ENCODE measurements at regions not wholly inside any gene's neighbourhood (a gene's known extent, or its start where the extent isn't known, plus 50 kb on each side); places are given as distances from the start of the nearest gene placed in this dataset.

DNA sequence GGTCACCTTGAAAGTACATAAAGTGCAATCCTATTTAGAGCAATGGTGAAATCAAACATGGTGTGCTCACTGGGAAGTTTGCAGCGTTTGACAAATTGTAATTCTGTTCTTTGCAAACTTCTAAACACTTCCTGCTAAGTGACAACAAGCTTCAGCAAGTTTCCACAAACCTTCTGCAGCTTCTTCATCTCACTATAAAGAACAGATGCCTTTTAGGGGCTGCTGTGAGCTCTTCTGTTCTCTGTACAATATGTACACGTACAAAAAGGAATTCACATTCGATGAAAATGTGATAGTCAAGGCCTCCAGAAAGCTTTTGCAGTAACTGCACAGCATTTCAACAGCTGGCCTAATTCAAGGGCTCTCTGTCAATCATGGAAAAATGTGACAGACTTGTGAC lies 543.1 kb downstream of the CETN3 start:
- H3K4me3 ChIP-seq: no peak overlapping the region
- no peaks in the 10 kb centered on the region for H3K4me1 ChIP-seq
- WGBS, 2 donors (ENCODE audit: low coverage in 1 of 2): 56 to 79% methylated on average over 3 of the region's 3 CpGs
- TF ChIP-seq POLR2A (IDR thresholded peaks at IDR 0.05) (no peak), POLR2AphosphoS5 (IDR thresholded peaks at IDR 0.05) (no peak), EP300 (IDR thresholded peaks at IDR 0.05) (no peak)
- TF ChIP-seq, protein P1, sequence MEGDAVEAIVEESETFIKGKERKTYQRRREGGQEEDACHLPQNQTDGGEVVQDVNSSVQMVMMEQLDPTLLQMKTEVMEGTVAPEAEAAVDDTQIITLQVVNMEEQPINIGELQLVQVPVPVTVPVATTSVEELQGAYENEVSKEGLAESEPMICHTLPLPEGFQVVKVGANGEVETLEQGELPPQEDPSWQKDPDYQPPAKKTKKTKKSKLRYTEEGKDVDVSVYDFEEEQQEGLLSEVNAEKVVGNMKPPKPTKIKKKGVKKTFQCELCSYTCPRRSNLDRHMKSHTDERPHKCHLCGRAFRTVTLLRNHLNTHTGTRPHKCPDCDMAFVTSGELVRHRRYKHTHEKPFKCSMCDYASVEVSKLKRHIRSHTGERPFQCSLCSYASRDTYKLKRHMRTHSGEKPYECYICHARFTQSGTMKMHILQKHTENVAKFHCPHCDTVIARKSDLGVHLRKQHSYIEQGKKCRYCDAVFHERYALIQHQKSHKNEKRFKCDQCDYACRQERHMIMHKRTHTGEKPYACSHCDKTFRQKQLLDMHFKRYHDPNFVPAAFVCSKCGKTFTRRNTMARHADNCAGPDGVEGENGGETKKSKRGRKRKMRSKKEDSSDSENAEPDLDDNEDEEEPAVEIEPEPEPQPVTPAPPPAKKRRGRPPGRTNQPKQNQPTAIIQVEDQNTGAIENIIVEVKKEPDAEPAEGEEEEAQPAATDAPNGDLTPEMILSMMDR (IDR thresholded peaks at IDR 0.05): no peak
- no peaks in the 10 kb centered on the region for H3K36me3 ChIP-seq
- ATAC-seq: no peak
- no peaks in the 10 kb centered on the region for H3K9me3 ChIP-seq
- no peaks in the 10 kb centered on the region for H3K27me3 ChIP-seq
- H3K27ac ChIP-seq: no peak overlapping the region

DNA sequence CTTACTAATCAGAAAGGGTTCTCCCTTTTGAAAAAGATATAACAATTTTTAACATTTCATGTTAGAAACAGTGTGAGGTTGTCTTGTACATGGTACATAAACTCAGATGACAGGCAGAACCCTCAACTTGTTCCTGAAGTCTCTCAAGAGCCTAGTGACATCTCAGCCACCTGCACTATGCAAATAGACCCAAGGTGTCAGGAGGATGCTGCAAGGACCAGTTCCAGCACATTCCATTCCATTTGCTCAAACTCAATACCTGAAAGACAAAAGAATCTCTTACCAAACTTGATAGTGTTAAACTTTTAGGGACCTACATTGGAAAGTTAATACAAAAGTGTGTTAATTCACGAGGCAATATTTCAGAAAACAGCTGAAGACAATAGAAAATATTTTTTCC lies 544.6 kb downstream of the CETN3 start:
- Histone ChIP-seq H3K27ac (no peak overlapping the region), H3K4me1 (no peaks in the 10 kb centered on the region), H3K36me3 (no peaks in the 10 kb centered on the region), H3K4me3 (no peak overlapping the region), H3K27me3 (no peaks in the 10 kb centered on the region), H3K9me3 (no peaks in the 10 kb centered on the region)
- TF ChIP-seq POLR2AphosphoS5 (IDR thresholded peaks at IDR 0.05) (no peak), POLR2A (IDR thresholded peaks at IDR 0.05) (no peak), EP300 (IDR thresholded peaks at IDR 0.05) (no peak)
- TF ChIP-seq, protein P1 (IDR thresholded peaks at IDR 0.05): no peak
- WGBS, 2 donors (ENCODE audit: low coverage in 1 of 2): 75 to 90% methylated on average over 1 of the region's 1 CpG
- ATAC-seq: no peak

DNA sequence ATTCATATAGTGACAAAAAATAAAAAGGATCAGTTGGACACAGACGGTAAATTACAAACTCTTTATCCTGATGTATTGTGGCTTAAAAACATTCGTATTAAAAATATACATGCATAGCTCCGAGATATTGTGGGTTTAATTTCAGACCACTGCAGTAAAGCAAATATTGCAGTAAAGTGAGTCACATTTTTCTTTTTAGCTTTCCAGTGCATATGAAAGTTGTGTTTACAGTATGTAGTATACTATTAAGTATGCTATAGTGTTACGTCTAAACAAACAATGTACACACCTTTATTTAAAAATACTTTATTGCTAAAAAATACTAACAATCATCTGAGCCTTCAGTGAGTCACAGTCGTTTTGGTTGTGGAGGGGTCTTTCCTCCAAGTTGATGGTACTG lies 551.8 kb downstream of the CETN3 start:
- TF ChIP-seq, protein P1 (IDR thresholded peaks at IDR 0.05): no peak
- TF ChIP-seq POLR2A (IDR thresholded peaks at IDR 0.05) (no peak), POLR2AphosphoS5 (IDR thresholded peaks at IDR 0.05) (no peak), EP300 (IDR thresholded peaks at IDR 0.05) (no peak)

DNA sequence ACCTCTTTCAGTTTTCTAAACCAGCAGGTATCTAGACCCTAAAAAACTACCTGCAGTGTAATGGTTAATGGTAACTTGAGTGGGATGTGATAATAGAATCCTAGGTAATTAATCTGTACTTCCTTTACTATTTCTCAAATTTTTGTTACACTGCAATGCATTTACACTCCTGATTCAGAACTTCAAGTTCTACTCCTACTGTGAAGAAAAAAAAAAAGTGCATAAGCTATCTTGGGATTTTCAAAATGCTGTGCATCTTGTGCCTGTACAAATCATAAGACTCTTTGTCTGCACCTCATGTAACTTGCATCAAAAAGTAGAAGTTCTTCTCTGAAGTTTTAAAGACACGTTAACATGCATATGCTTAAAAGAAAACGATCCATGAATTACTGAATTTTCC lies 554.1 kb downstream of the CETN3 start:
- WGBS, 2 donors (ENCODE audit: low coverage in 1 of 2): 92 to 94% methylated on average over 2 of the region's 2 CpGs
- no peaks in the 10 kb centered on the region for H3K9me3 ChIP-seq
- no peaks in the 10 kb centered on the region for H3K36me3 ChIP-seq

More for the DNA sequence above, 551.8 kb downstream of the CETN3 start:
- Histone ChIP-seq H3K27me3 (no peaks in the 10 kb centered on the region), H3K36me3 (no peaks in the 10 kb centered on the region), H3K9me3 (no peaks in the 10 kb centered on the region), H3K4me3 (no peak overlapping the region), H3K4me1 (no peaks in the 10 kb centered on the region), H3K27ac (no peak overlapping the region)
- 81 to 94% methylated on average over 5 of the region's 5 CpGs for WGBS, 2 donors (ENCODE audit: low coverage in 1 of 2)
- no peak for ATAC-seq

DNA sequence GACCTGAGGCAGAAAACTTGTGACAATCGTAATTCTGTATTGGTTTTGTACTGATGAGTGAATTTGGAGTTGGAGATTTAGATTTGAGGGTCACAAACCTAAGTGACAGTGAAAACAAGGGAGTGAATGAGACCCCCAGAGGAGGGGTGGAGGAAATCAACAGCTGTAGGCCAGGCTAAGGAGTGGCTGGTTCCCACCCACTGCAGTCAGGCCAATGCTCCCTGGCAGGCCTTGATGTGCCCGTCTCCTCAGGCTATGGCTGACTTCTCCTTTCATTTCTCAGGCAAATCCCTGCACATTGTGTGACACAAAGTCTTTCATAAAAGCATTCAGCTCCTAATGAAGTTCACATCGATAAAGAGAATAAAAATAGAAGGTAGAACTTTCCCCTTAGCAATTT lies 557.6 kb downstream of the CETN3 start:
- H3K27ac ChIP-seq: no peak overlapping the region
- ATAC-seq: no peak

More for the DNA sequence above, 554.1 kb downstream of the CETN3 start:
- ATAC-seq: no peak
- TF ChIP-seq POLR2A (IDR thresholded peaks at IDR 0.05) (no peak), EP300 (IDR thresholded peaks at IDR 0.05) (no peak), POLR2AphosphoS5 (IDR thresholded peaks at IDR 0.05) (no peak)
- TF ChIP-seq, protein P1 (IDR thresholded peaks at IDR 0.05): no peak
- no peak overlapping the region for H3K4me3 ChIP-seq
- H3K4me1 ChIP-seq: peaks cover 0 to 2% (median 0%) of the 10 kb centered on the region in 3 donors
- no peak overlapping the region for H3K27ac ChIP-seq
- no peaks in the 10 kb centered on the region for H3K27me3 ChIP-seq

More for the DNA sequence above, 557.6 kb downstream of the CETN3 start:
- H3K36me3 ChIP-seq: no peaks in the 10 kb centered on the region
- H3K4me3 ChIP-seq: no peak overlapping the region
- TF ChIP-seq POLR2A (IDR thresholded peaks at IDR 0.05) (no peak), EP300 (IDR thresholded peaks at IDR 0.05) (no peak), POLR2AphosphoS5 (IDR thresholded peaks at IDR 0.05) (no peak)
- TF ChIP-seq, protein P1 (IDR thresholded peaks at IDR 0.05): no peak
- H3K27me3 ChIP-seq: no peaks in the 10 kb centered on the region
- H3K9me3 ChIP-seq: no peaks in the 10 kb centered on the region
- H3K4me1 ChIP-seq: peaks cover 0 to 15% (median 0%) of the 10 kb centered on the region in 3 donors
- WGBS, 2 donors (ENCODE audit: low coverage in 1 of 2): 65 to 80% methylated on average over 3 of the region's 3 CpGs
